HCT116 (cell line): ENCODE measurements at regions not wholly inside any gene's neighbourhood (a gene's known extent, or its start where the extent isn't known, plus 50 kb on each side); places are given as distances from the start of the nearest gene placed in this dataset.

Experiments used
- CTCF ChIP-seq, 3 experiments: fragments of 200-600 bp in 1 of 3; sonication (generic) in 1 of 3; IDR thresholded peaks in 2 of 3; conservative IDR thresholded peaks in 1 of 3; 2 replicates each; pipeline ENCODE4 v1.5.1; 2012 to 2017; ENCODE audit warnings: low read depth in 2 of 3, low read length in 2 of 3, antibody characterized with exemption in 1 of 3, borderline replicate concordance in 1 of 3, control low read depth in 1 of 3, mild to moderate bottlenecking in 1 of 3, mixed read lengths in 1 of 3, mixed run types in 1 of 3, moderate library complexity in 1 of 3; ENCODE audit not compliant: insufficient read depth in 1 of 3
- EZH2 ChIP-seq: fragments of 200-600 bp; sonication (generic); IDR thresholded peaks from 2 replicates; pipeline ENCODE4 v1.6.1; 2017; ENCODE audit warnings: antibody characterized with exemption, mixed run types

- TF ChIP-seq CTCF (IDR thresholded peaks at IDR 0.05 in 2 of 3, conservative IDR thresholded peaks at IDR 0.05 in 1 of 3; ENCODE audit: borderline replicate concordance in 1 of 3, insufficient read depth in 1 of 3, low read depth in 2 of 3, low read length in 2 of 3) (no peak), EZH2 (no peak)
These were observed 1367.1 kb downstream of the STIM2 start for GRCh38 chr4:28227764-28228163.
